H1 (cell line): ENCODE measurements at regions not wholly inside any gene's neighbourhood (a gene's known extent, or its start where the extent isn't known, plus 50 kb on each side); places are given as distances from the start of the nearest gene placed in this dataset.

Source experiments
- ATF2 ChIP-seq: IDR thresholded peaks from 2 replicates; pipeline ENCODE4 v1.6.1; 2012; ENCODE audit warnings: low read length, inconsistent platforms
- CHD2 ChIP-seq: IDR thresholded peaks from 2 replicates; pipeline ENCODE4 v1.6.1; 2012; ENCODE audit warnings: low read length, improper control_type of control experiment
- KDM1A ChIP-seq: fragments of 200-600, 300-600 bp; sonication (generic); IDR thresholded peaks from 2 replicates; pipeline ENCODE4 v1.7.1; 2016; ENCODE audit warnings: mild to moderate bottlenecking, low read length, borderline replicate concordance
- RAD21 ChIP-seq, 2 experiments: IDR thresholded peaks in 1 of 2; conservative IDR thresholded peaks in 1 of 2; 2 replicates each; pipeline ENCODE4 v1.6.1; 2011; ENCODE audit warnings: low read depth in 2 of 2, low read length in 2 of 2, improper control_type of control experiment in 1 of 2, inconsistent platforms in 1 of 2, mild to moderate bottlenecking in 1 of 2, moderate library complexity in 1 of 2
- SAP30 ChIP-seq: fragments of 300-600 bp; sonication (generic); IDR thresholded peaks from 2 replicates; pipeline ENCODE4 v1.7.1; 2012; ENCODE audit warnings: low read length, moderate library complexity, mild to moderate bottlenecking, inconsistent platforms; ENCODE audit not compliant: insufficient read depth, insufficient replicate concordance
- SIN3A ChIP-seq, 2 experiments: IDR thresholded peaks in 1 of 2; conservative IDR thresholded peaks in 1 of 2; 2 replicates each; pipeline ENCODE4 v1.6.1; 2011 to 2012; ENCODE audit warnings: low read length in 2 of 2, improper control_type of control experiment in 1 of 2, low read depth in 1 of 2, mild to moderate bottlenecking in 1 of 2
- TCF12 ChIP-seq: IDR thresholded peaks from 2 replicates; pipeline ENCODE4 v1.6.1; 2011; ENCODE audit warnings: low read depth, mild to moderate bottlenecking, low read length
- USF2 ChIP-seq: IDR thresholded peaks from 2 replicates; pipeline ENCODE4 v1.6.1; 2011; ENCODE audit warnings: low read length, improper control_type of control experiment

DNA sequence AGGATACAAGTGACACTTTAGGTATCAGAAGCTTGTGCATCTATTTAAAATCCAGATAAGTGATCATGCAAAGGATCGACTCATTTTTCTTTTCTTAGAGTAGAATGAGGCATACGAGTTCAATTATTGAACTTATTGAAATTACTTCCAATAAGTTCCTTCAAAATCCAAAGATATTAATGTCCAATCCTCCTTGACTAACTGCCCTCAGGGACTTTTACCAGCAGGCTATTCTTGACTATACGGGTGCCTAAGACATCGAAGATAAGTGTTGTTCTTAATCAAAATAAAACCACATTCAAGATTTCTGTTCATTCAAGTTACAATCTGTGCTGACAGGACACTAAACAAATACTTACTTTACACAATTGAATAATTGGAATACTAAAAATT lies 74.5 kb upstream of the SP4 start (continued):
- no peak for TF ChIP-seq USF2
- TF ChIP-seq TCF12: no peak
- no peak for TF ChIP-seq KDM1A
- TF ChIP-seq ATF2: no peak
- no peak for TF ChIP-seq SIN3A (conservative IDR thresholded peaks at IDR 0.05 in 1 of 2, IDR thresholded peaks at IDR 0.05 in 1 of 2; ENCODE audit: low read depth in 1 of 2, low read length in 2 of 2)
- no peak for TF ChIP-seq SAP30
- no peak for TF ChIP-seq RAD21 (IDR thresholded peaks at IDR 0.05 in 1 of 2, conservative IDR thresholded peaks at IDR 0.05 in 1 of 2; ENCODE audit: low read depth in 2 of 2, low read length in 2 of 2)
- no peak for TF ChIP-seq CHD2
- TF ChIP-seq, all 59 proteins: peak for 0
